ENCODE measurements at regions not wholly inside any gene's neighbourhood (a gene's known extent, or its start where the extent isn't known, plus 50 kb on each side); places are given as distances from the start of the nearest gene placed in this dataset.

DNA sequence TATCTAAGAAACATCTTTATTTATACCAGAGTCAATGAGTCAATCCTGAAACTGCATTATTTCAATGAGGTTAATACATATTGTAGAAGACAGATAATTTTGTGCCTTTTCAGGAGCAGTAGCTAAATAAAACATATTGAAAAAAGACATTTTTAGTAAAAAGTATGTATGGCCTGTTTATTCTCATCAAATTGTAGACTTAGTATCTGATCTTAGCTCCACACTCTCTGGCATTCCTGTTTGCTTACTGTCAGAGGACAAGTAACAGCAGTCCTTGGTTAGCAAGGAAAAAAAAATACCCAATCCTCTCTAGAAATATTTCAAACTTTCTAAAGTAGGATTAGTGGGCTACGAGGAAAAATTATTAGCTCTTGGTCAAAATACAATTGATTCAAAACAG, 50.5 kb upstream of the GUCY1A1 start:
- no peak for ATAC-seq
- no peak overlapping the region for H3K27ac Mint-ChIP-seq
- no peaks in the 10 kb centered on the region for H3K4me1 Mint-ChIP-seq
- peaks cover 4% of the 10 kb centered on the region for H3K9me3 Mint-ChIP-seq
- no peak overlapping the region for H3K4me3 Mint-ChIP-seq
- no peak for DNase-seq (ENCODE audit: low spot score in 2 of 2)
- no peaks in the 10 kb centered on the region for H3K36me3 Mint-ChIP-seq

DNA sequence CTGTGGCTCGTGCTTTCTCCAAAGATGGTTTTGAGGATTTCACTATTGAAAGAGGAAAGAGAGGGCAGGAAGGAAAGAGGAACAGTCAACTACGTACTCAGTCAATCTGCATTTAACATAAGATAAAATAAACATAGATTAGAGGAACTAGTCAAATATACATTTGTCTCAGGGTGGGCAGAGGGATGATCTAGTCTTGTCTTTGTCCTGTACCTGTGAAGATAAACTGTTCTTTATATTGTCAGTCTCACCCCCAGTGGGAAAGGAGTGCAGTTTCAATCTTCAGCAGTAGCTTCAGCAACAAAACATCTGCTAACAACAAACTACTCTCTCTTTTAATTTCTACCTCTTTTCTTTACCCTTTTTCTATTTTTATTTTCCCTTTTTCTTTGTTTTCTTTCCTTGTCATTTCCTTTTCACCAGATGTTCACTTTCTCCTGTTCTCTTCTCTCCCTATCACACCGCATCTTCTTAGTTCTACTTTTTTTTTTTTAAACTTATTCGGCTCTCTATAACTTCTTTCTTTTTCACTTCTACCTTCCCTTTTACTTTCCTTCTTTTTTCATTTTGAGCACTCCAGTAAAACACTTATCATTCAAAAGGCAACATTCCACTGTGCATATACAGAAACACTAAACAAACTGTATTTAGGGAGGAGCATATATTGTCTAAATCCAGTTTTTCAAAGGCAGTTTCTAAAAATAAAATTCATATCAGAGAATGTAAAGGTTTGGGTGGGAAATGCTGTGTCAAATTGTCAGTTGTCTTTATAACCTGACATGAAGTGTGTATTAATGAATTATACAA, 51.4 kb upstream of the GUCY1A1 start:
- H3K27ac Mint-ChIP-seq, result no peak overlapping the region
- ATAC-seq, result no peak
- no peaks in the 10 kb centered on the region for H3K4me1 Mint-ChIP-seq
- H3K36me3 Mint-ChIP-seq, result no peaks in the 10 kb centered on the region
- no peak for DNase-seq (ENCODE audit: low spot score in 2 of 2)
- H3K4me3 Mint-ChIP-seq, result no peak overlapping the region
- peaks cover 4% of the 10 kb centered on the region for H3K9me3 Mint-ChIP-seq

DNA sequence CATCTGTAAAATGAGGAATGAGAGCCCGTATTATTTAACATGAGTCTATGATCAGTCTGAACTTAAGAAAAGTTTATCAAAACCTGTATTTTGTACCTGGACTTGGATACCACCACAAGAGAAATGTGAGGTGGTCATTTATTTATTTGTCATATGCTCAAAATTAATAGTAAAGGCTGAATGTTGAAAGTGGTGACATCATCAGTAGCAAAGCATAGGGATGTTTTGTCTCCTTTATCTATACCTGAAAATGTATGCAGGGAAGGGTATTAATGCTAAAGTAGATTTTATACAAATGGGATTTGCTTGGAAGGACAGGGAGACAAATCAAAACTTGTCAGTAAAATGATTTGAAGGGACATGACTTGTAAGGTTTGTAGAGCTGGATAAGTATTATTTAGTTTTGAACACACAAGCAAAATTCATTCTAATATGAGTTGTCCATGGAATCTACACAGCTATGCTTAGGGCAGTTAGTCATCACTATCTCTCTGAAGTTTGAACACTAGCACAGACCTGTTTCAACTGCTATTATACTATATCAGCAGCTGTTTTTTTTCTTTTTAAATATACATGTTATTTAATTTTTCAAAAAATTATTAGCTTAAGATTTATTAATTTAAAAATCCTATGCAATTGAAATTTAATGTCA, 52.4 kb upstream of the GUCY1A1 start:
- Mint-ChIP-seq H3K36me3 (no peaks in the 10 kb centered on the region), H3K27ac (no peak overlapping the region), H3K4me3 (no peak overlapping the region), H3K4me1 (no peaks in the 10 kb centered on the region), H3K9me3 (peaks cover 4% of the 10 kb centered on the region)
- no peak for ATAC-seq
- DNase-seq (ENCODE audit: low spot score in 2 of 2), result no peak

DNA sequence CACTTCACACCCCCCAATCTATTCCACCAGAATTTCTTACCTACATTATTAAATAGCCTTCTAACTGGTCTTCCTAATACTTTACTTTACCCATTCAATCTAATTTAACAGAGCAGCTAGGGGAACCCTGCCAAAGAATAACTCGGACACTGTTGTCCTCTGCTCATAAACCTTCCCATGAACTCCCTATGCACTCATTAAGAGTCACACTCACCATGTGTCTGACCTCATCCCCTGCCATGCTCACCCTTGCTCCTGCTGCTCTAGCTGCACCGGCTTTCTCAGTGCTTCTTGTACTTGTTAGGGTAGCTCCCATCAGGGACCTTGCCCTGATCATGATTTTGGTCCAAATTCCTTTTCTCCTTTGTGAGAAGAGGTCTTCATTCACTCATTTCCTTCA, 54.6 kb upstream of the GUCY1A1 start:
- Mint-ChIP-seq H3K4me3 (no peak overlapping the region), H3K36me3 (no peaks in the 10 kb centered on the region), H3K27ac (no peak overlapping the region), H3K9me3 (peaks cover 5% of the 10 kb centered on the region), H3K4me1 (no peaks in the 10 kb centered on the region)
- DNase-seq (ENCODE audit: low spot score in 2 of 2), result no peak
- no peak for ATAC-seq

DNA sequence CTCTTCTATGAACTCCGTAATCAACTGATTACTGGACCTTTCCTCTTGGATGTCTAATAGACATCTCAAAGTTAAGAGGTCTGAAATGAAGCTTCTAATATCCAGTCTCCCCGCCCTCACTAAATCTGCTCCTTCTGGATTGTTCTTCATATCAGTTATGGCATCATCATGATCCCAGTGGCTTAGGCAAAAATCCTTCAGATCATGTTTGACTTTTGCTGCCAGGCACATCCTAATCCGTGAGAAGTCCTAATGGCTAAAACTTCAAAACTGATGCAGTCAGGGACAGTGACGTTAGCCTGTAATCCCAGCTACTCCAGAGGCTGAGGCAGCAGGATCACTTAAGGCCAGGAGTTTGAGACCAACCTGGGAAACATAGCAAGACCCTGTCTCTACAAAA, 55.1 kb upstream of the GUCY1A1 start:
- no peak overlapping the region for H3K27ac Mint-ChIP-seq
- H3K4me1 Mint-ChIP-seq, result no peaks in the 10 kb centered on the region
- H3K4me3 Mint-ChIP-seq, result no peak overlapping the region
- no peak for DNase-seq (ENCODE audit: low spot score in 2 of 2)
- ATAC-seq, result no peak
- no peaks in the 10 kb centered on the region for H3K36me3 Mint-ChIP-seq
- peaks cover 5% of the 10 kb centered on the region for H3K9me3 Mint-ChIP-seq

DNA sequence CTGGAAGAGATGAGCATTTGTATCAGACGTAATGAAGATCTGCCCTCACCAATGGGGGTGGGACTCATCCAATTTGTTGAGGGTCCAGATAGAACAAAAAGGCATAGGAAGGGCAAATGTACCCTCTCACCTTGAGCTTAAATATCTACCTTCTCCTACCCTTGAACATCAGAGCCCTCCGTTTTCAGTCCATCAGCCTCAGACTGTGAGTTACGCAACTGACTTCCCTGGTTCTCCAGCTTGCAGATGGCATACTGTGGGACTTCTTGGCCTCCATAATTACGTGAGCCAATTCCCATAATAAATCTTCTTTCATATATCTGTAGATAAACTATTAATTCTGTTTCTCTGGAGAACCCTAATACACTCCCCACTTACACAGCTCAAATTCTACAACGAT, 56.5 kb upstream of the GUCY1A1 start:
- Mint-ChIP-seq H3K4me1 (no peaks in the 10 kb centered on the region), H3K4me3 (no peak overlapping the region), H3K36me3 (no peaks in the 10 kb centered on the region), H3K9me3 (peaks cover 5% of the 10 kb centered on the region), H3K27ac (no peak overlapping the region)
- DNase-seq (ENCODE audit: low spot score in 2 of 2) (no peak), ATAC-seq (no peak)

DNA sequence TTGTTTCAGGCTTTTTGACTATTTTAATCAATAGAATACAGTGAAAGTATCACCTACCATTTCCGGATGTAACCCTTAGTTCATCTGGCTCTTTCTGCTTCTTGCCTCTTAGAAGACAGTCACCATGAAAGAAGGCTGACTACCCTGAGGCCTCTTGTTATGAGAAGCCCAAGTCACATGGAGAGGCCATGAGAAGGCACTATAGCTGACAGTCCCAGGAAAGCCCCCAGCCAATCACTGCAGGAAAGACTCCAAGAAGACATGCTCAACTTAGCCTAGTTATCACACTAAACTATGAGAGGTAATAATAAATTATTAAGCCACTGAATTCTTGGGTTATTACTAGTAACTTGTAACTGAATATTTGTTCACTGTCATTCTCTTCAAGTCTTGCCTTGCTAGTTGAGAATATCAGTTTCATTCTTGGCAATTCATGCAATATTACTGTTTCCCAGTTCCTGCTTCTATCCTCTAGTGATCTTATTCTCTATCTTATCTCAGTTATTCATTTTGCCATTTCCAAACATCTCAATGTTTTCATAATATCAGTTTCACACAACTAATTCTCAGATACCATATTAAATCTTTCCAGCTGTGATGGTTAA, 57.1 kb upstream of the GUCY1A1 start:
- H3K4me1 Mint-ChIP-seq, result no peaks in the 10 kb centered on the region
- no peak overlapping the region for H3K4me3 Mint-ChIP-seq
- DNase-seq (ENCODE audit: low spot score in 2 of 2), result no peak
- peaks cover 5% of the 10 kb centered on the region for H3K9me3 Mint-ChIP-seq
- H3K27ac Mint-ChIP-seq, result no peak overlapping the region
- no peaks in the 10 kb centered on the region for H3K36me3 Mint-ChIP-seq
- ATAC-seq, result no peak

DNA sequence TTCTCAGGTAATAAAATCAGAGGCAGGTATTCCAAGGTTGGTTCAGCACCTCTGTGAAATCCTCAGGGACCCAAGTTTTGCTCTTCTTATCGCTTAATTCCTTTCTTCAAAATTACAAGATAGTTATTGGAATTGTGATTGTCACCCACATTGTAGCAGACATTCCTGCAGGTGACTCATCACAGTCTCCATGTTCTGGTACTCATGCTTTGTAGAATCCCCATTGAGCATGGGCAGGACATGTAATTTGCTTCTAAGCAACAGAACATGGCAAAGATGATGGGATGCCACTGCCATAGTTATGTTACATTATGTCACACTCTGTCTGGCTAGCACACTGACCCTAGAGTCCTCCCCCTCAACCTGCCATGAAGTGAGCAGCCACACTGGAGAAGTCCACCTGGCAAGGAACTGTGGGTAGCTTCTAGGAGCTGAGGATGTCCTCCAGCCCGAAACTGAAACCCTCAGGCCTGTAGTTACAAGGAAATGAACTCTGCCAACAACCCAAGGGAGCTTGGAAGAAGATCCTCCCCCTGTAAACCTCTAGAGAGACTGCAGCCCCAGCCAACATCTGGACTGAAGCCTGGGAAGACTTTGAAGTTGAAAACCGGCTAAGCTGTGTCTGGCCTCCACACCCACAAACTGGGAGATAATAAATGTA, 58.3 kb upstream of the GUCY1A1 start:
- H3K36me3 Mint-ChIP-seq, result no peaks in the 10 kb centered on the region
- H3K4me3 Mint-ChIP-seq, result no peak overlapping the region
- H3K27ac Mint-ChIP-seq, result no peak overlapping the region
- ATAC-seq (no peak), DNase-seq (ENCODE audit: low spot score in 2 of 2) (no peak)
- no peaks in the 10 kb centered on the region for H3K4me1 Mint-ChIP-seq
- peaks cover 5% of the 10 kb centered on the region for H3K9me3 Mint-ChIP-seq

DNA sequence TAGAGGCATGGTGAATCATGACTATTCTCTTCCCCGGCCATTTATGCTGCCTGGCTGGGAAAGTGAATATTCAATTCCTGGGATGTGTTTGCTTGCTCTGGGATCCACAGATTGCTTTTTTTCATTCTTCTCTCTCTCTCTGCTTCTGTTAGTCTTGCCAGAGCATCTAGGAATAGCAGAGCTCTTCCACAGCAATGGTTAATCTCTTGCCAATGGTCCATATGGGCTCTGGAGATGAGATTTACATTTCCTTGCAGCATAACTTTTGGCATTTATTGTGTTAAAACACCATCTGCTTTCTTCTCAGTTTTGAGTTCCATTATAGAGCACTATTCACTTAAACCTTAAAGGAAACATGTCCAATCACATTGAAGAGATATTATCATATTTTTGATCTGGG, 59.2 kb upstream of the GUCY1A1 start:
- Mint-ChIP-seq H3K36me3 (no peaks in the 10 kb centered on the region), H3K9me3 (peaks cover 5% of the 10 kb centered on the region), H3K27ac (no peak overlapping the region), H3K4me3 (no peak overlapping the region), H3K4me1 (no peaks in the 10 kb centered on the region)
- no peak for ATAC-seq
- DNase-seq (ENCODE audit: low spot score in 2 of 2), result no peak

DNA sequence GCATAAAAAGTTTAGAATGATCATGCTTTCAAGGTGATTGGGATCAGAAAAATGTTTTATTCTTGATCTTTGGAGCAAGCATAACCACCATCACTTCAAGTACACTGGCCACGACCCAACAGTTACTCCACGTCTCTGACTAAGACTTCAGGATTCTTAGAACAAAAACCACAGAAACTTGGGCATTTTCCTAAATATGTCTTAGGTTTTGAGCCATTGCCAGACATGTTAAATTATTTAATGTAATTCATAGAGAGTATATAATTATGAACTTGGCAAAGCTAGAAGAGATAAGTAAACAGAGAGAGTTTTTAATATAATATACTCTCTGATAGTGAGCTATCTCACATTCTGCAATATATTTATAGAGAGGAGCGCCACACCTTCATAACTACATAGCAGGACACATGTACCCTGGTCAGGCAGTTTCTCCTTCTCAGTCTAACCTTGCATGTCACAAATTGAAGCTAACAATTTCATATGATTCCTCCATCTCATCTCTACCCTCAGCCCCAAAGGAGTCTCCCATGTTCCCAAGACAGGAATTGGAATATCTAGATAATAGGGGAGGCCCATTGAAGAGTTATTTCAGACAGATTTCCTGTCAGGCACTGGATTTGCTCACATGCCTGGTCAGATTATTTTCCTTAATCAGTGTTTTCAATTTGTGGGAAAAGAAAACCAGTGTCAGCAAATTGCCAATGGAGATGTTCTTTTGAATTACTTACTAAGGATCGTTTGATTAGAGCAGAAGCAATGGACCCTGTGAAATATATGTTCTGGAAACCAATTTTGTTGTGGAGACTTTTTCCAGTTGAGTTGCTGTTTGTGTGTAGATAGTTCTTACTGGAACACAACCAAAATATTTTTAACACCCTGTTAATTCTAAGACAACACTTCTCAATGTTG, 61.7 kb upstream of the GUCY1A1 start:
- ATAC-seq, result no peak
- Mint-ChIP-seq H3K9me3 (peaks cover 2% of the 10 kb centered on the region), H3K4me3 (no peak overlapping the region)

DNA sequence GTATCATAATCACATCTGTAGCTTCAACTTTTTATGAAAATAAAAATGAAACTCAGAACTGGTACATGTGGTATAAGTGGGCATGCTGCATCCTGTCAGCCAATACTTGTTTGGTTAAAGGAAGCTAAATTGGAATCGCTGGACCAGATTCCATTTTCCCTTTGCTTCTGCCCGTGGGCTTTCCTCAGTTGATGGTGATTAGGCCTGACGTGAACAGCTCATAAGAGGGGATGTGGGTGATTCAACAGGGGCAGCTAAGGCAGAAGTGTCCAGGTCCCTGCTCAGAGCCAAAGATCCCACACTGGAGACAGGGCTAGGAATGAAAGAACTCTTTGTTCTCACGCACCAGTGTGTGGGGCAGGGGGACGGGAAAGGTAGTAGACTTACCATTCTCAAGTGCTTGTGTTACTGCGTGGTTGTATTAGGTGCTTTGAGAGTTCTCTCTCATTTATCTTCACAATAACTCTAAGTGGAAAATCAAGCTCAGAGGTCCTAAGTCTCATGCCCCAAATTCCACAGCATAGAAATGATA, 63.2 kb upstream of the GUCY1A1 start:
- ATAC-seq, result no peak
- no peak overlapping the region for H3K4me3 Mint-ChIP-seq
- H3K27ac Mint-ChIP-seq, result no peak overlapping the region
- no peaks in the 10 kb centered on the region for H3K4me1 Mint-ChIP-seq
- peaks cover 2% of the 10 kb centered on the region for H3K9me3 Mint-ChIP-seq
- no peaks in the 10 kb centered on the region for H3K36me3 Mint-ChIP-seq
- DNase-seq (ENCODE audit: low spot score in 2 of 2), result no peak

More for the DNA sequence above, 61.7 kb upstream of the GUCY1A1 start:
- H3K36me3 Mint-ChIP-seq, result no peaks in the 10 kb centered on the region
- H3K4me1 Mint-ChIP-seq, result no peaks in the 10 kb centered on the region
- DNase-seq (ENCODE audit: low spot score in 2 of 2), result no peak
- no peak overlapping the region for H3K27ac Mint-ChIP-seq

DNA sequence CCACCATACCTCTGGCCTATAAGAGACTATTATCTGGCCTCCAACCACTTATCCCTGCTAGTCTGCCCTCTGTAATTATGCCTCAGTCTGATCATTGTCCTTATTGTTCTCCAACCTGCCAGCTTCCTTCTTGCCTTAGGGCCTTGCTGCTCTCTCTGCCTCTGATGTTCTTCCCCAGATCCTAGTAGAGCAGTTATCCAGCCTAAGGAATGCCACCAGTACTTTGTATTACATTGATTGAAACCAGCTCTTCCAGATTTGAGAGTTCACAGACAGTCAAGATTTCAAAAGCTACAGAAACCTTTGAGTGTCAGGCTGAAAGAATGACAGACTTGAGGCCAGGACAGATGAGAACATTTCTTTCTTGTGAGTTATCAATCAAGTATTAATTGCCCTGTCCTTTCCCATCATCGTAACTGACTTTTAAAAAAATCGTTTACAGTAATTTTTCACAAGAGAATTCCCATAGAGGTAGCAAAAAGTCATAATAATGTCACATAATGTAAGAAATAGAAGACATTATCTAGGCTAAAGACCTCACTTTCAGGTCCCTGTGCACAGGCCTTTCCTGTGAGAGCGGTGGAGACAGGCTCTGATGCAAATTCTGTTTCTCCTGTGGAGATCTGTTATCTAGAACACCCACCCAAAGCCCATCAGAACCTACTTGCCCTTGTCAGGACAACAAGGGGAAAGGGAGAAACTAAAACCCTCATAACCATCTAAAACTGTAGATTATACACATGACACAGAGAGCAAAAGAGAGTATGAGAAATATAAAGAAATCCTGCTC, 64.1 kb upstream of the GUCY1A1 start:
- DNase-seq (ENCODE audit: low spot score in 2 of 2) (no peak), ATAC-seq (no peak)
- no peaks in the 10 kb centered on the region for H3K4me1 Mint-ChIP-seq
- H3K36me3 Mint-ChIP-seq, result no peaks in the 10 kb centered on the region
- H3K9me3 Mint-ChIP-seq, result peaks cover 1% of the 10 kb centered on the region
- no peak overlapping the region for H3K27ac Mint-ChIP-seq
- no peak overlapping the region for H3K4me3 Mint-ChIP-seq

DNA sequence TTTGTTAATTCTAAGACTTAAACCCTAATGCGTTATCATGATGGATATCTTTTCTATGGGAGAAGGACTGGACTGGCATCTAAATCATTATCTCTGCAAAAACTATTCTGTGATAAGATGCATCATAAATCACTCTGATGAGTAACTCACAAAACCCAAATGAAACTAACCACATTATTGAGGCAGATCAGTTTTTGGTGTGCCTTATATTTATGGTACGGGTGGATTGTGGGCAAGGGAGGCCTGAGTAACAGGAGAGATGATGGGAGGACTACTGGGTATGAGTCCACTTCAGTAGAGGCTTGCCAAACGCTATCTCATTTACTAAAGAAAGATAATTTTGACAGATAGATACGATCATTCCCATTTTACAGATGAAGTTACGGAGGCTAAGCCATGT, 66.4 kb upstream of the GUCY1A1 start:
- H3K9me3 Mint-ChIP-seq, result no peaks in the 10 kb centered on the region
- no peaks in the 10 kb centered on the region for H3K4me1 Mint-ChIP-seq

DNA sequence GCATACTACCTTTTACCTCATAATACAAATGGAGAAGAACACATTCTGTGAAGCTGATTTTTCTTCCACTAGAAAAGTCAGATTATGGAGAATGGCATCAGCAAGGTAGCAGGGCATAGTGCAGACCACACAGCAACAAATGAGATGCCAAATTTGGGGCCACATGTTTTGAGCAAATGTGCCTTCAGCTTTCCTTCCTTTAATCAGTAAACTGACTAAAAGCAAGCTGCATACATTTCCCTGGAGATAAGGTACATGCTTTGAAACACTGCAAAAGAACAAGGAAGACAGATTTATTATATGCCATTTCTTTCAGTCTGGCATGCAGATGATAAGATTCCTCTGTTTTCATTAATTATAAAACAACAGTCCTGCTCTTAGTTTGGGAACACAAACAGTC, 67.1 kb upstream of the GUCY1A1 start:
- no peak overlapping the region for H3K27ac Mint-ChIP-seq
- no peaks in the 10 kb centered on the region for H3K36me3 Mint-ChIP-seq

More for the DNA sequence above, 66.4 kb upstream of the GUCY1A1 start:
- no peak for DNase-seq (ENCODE audit: low spot score in 2 of 2)
- ATAC-seq, result no peak
- no peak overlapping the region for H3K27ac Mint-ChIP-seq
- H3K4me3 Mint-ChIP-seq, result no peak overlapping the region
- H3K36me3 Mint-ChIP-seq, result no peaks in the 10 kb centered on the region

More for the DNA sequence above, 67.1 kb upstream of the GUCY1A1 start:
- Mint-ChIP-seq H3K4me1 (no peaks in the 10 kb centered on the region), H3K4me3 (no peak overlapping the region), H3K9me3 (no peaks in the 10 kb centered on the region)
- ATAC-seq (no peak), DNase-seq (ENCODE audit: low spot score in 2 of 2) (no peak)

Data from stimulated activated effector memory CD8-positive, alpha-beta T cell treated with anti-CD3 and anti-CD28 coated beads, Interleukin-12 subunit alpha, Interleukin-12 subunit beta, amount 100 ng/mL, for 72 hours (primary cell).